Prostate gland (tissue), 1 donor: ENCODE measurements at regions not wholly inside any gene's neighbourhood (a gene's known extent, or its start where the extent isn't known, plus 50 kb on each side); places are given as distances from the start of the nearest gene placed in this dataset.

Experiments
- POLR2A ChIP-seq: fragments of 450-650 bp; IDR thresholded peaks from one replicate; pipeline ENCODE4 v1.6.1; 2016; ENCODE audit warnings: antibody characterized with exemption, mild to moderate bottlenecking
- POLR2AphosphoS5 ChIP-seq: sonication (generic); formaldehyde crosslinking; IDR thresholded peaks from one replicate; pipeline ENCODE4 v1.6.1; 2017; ENCODE audit warnings: antibody characterized with exemption

DNA sequence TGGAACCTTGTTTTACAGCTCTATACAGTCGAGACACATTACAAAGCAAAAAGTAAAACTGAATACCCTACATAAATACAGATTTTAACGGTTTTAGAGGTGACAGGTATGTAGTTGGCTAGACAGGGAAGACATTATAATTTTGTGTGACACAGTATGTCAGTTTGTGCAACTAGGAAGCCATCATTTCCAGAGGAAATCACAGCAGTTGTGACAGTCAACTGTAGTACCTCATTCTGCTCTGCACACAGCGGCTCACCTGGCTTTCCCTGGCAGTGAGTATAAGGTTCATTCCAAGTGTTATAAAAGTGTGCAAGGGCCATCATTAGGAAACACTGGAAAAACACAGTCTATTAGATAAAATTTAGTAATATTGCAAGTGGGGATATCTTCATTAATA, 501.6 kb upstream of the PHF14 start:
- TF ChIP-seq POLR2A (no peak), POLR2AphosphoS5 (no peak)
